ENCODE measurements at regions not wholly inside any gene's neighbourhood (a gene's known extent, or its start where the extent isn't known, plus 50 kb on each side); places are given as distances from the start of the nearest gene placed in this dataset.

GRCh38 chr12:91377436-91377835, 194.8 kb upstream of the DCN start:
- DNase-seq: no peak

- DNase-seq: no peak
These were observed 190.5 kb upstream of the DCN start for GRCh38 chr12:91373086-91373485.

GRCh38 chr12:91370086-91370868, 187.7 kb upstream of the DCN start:
- no peak for DNase-seq

- no peak for DNase-seq
These were observed 186.0 kb upstream of the DCN start for GRCh38 chr12:91368613-91369012.

GRCh38 chr12:91367234-91367849, 184.7 kb upstream of the DCN start:
- DNase-seq: no peak

- DNase-seq: no peak
These were observed 182.0 kb upstream of the DCN start for GRCh38 chr12:91364471-91365184.

GRCh38 chr12:91361864-91362263, 179.2 kb upstream of the DCN start:
- no peak for DNase-seq

GRCh38 chr12:91357381-91357780, 174.8 kb upstream of the DCN start:
- no peak for DNase-seq

GRCh38 chr12:91356405-91356804, 173.8 kb upstream of the DCN start:
- no peak for DNase-seq

GRCh38 chr12:91355150-91356006, 172.8 kb upstream of the DCN start:
- peak; percentile 23 for DNase-seq

GRCh38 chr12:91353266-91353665, 170.6 kb upstream of the DCN start:
- DNase-seq: no peak

- no peak for DNase-seq
These were observed 166.9 kb upstream of the DCN start for GRCh38 chr12:91349476-91349875.

GRCh38 chr12:91347481-91348214, 165.0 kb upstream of the DCN start:
- no peak for DNase-seq

- no peak for DNase-seq
These were observed 164.2 kb upstream of the DCN start for GRCh38 chr12:91346827-91347226.

GRCh38 chr12:91344408-91344807, 161.8 kb upstream of the DCN start:
- DNase-seq: no peak

- DNase-seq: no peak
These were observed 160.4 kb upstream of the DCN start for GRCh38 chr12:91343010-91343409.

GRCh38 chr12:91339106-91339505, 156.5 kb upstream of the DCN start:
- DNase-seq: no peak

GRCh38 chr12:91335699-91336098, 153.1 kb upstream of the DCN start:
- DNase-seq: peak; percentile 61

- no peak for DNase-seq
These were observed 151.3 kb upstream of the DCN start for GRCh38 chr12:91333966-91334365.

GRCh38 chr12:91332302-91332701, 149.7 kb upstream of the DCN start:
- no peak for DNase-seq

GRCh38 chr12:91331371-91331770, 148.8 kb upstream of the DCN start:
- DNase-seq: peak; percentile 52

GRCh38 chr12:91328451-91328850, 145.8 kb upstream of the DCN start:
- DNase-seq: no peak
